ENCODE measurements at regions not wholly inside any gene's neighbourhood (a gene's known extent, or its start where the extent isn't known, plus 50 kb on each side); places are given as distances from the start of the nearest gene placed in this dataset.

DNA sequence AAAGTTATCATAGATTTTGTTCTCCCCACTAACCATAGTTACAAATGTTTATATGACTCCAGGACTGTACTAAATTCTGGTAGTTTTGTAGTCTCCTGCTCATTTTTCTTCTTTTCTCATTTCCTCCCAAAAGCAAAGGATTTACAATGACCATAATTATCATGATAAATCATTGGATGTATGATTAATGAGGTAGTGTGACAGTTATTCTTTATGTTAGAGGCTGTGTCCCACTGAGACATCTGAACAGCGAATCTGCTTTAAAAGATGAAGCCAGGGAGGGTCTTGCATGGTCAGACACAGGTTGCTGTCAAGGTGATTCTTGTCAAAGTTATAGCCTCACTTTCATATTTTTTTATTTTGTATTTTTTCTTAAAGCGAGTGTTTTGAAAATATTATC, 285.2 kb upstream of the STXBP5 start:
- no peaks in the 10 kb centered on the region for H3K4me1 Mint-ChIP-seq
- H3K27ac ChIP-seq (ENCODE audit: low read length in 2 of 2) = no peak overlapping the region
- H3K4me3 ChIP-seq (ENCODE audit: control extremely low read depth in 1 of 5, extremely low read depth in 1 of 5, insufficient read depth in 1 of 5, low read depth in 2 of 5, low read length in 4 of 5) = no peak overlapping the region
- intact Hi-C loops (cut with micrococcal nuclease) = no loop called here
- H3K27ac Mint-ChIP-seq = no peak overlapping the region
- no peak overlapping the region for H3K4me3 Mint-ChIP-seq
- TF ChIP-seq, protein P1, sequence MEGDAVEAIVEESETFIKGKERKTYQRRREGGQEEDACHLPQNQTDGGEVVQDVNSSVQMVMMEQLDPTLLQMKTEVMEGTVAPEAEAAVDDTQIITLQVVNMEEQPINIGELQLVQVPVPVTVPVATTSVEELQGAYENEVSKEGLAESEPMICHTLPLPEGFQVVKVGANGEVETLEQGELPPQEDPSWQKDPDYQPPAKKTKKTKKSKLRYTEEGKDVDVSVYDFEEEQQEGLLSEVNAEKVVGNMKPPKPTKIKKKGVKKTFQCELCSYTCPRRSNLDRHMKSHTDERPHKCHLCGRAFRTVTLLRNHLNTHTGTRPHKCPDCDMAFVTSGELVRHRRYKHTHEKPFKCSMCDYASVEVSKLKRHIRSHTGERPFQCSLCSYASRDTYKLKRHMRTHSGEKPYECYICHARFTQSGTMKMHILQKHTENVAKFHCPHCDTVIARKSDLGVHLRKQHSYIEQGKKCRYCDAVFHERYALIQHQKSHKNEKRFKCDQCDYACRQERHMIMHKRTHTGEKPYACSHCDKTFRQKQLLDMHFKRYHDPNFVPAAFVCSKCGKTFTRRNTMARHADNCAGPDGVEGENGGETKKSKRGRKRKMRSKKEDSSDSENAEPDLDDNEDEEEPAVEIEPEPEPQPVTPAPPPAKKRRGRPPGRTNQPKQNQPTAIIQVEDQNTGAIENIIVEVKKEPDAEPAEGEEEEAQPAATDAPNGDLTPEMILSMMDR (IDR thresholded peaks at IDR 0.05) = no peak
- TF ChIP-seq EZH2 (IDR thresholded peaks at IDR 0.05; ENCODE audit: borderline replicate concordance, insufficient read depth, low read depth, low read length, poor library complexity, severe bottlenecking) = no peak
- H3K4me2 ChIP-seq (replicated peaks; ENCODE audit: low read depth, low read length, poor library complexity, severe bottlenecking) = no peak overlapping the region
- CTCF ChIA-PET = no interaction called here
- H4K20me1 ChIP-seq (ENCODE audit: control insufficient read depth, insufficient read depth, low read length, poor library complexity, severe bottlenecking) = no peaks in the 10 kb centered on the region
- WGBS (ENCODE audit: insufficient coverage) = no CpG with 5 or more reads among the region's 2 CpGs
- no peak overlapping the region for H2AFZ ChIP-seq (ENCODE audit: insufficient read depth, low read depth, low read length, poor library complexity, severe bottlenecking)
- H3K9me3 Mint-ChIP-seq (ENCODE audit: insufficient read depth) = no peaks in the 10 kb centered on the region
- no peak overlapping the region for H3K9ac ChIP-seq (ENCODE audit: low read length)
- no peaks in the 10 kb centered on the region for H3K9me3 ChIP-seq (ENCODE audit: control extremely low read depth in 1 of 3, control insufficient read depth in 2 of 3, insufficient read depth in 1 of 3, low read length in 2 of 3)
- H3K4me1 ChIP-seq (ENCODE audit: control insufficient read depth in 2 of 2, insufficient read depth in 2 of 2, low read length in 2 of 2) = no peaks in the 10 kb centered on the region
- H3K36me3 ChIP-seq (replicated peaks in 1 of 2; ENCODE audit: control extremely low read depth in 1 of 2, control insufficient read depth in 1 of 2, extremely low read depth in 1 of 2, insufficient read depth in 2 of 2, low read length in 1 of 2) = no peaks in the 10 kb centered on the region
- H3K27me3 ChIP-seq (replicated peaks in 1 of 4; ENCODE audit: control extremely low read depth in 1 of 4, control insufficient read depth in 3 of 4, insufficient read depth in 4 of 4, low read length in 3 of 4) = no peaks in the 10 kb centered on the region
- no peak for DNase-seq
- peaks cover 5% of the 10 kb centered on the region for H3K27me3 Mint-ChIP-seq
- no peaks in the 10 kb centered on the region for H3K79me2 ChIP-seq (ENCODE audit: control insufficient read depth, insufficient read depth, low read length)
- no peak for ATAC-seq (ENCODE audit: low read depth)
- POLR2A ChIA-PET = no interaction called here

- Histone ChIP-seq H3K4me3 (ENCODE audit: control extremely low read depth in 1 of 5, extremely low read depth in 1 of 5, insufficient read depth in 1 of 5, low read depth in 2 of 5, low read length in 4 of 5) (no peak overlapping the region), H4K20me1 (ENCODE audit: control insufficient read depth, insufficient read depth, low read length, poor library complexity, severe bottlenecking) (no peaks in the 10 kb centered on the region), H3K36me3 (replicated peaks in 1 of 2; ENCODE audit: control extremely low read depth in 1 of 2, control insufficient read depth in 1 of 2, extremely low read depth in 1 of 2, insufficient read depth in 2 of 2, low read length in 1 of 2) (no peaks in the 10 kb centered on the region), H3K27ac (ENCODE audit: low read length in 2 of 2) (no peak overlapping the region), H3K4me2 (replicated peaks; ENCODE audit: low read depth, low read length, poor library complexity, severe bottlenecking) (no peak overlapping the region), H3K27me3 (replicated peaks in 1 of 4; ENCODE audit: control extremely low read depth in 1 of 4, control insufficient read depth in 3 of 4, insufficient read depth in 4 of 4, low read length in 3 of 4) (no peaks in the 10 kb centered on the region), H2AFZ (ENCODE audit: insufficient read depth, low read depth, low read length, poor library complexity, severe bottlenecking) (no peak overlapping the region), H3K4me1 (ENCODE audit: control insufficient read depth in 2 of 2, insufficient read depth in 2 of 2, low read length in 2 of 2) (no peaks in the 10 kb centered on the region), H3K9me3 (ENCODE audit: control extremely low read depth in 1 of 3, control insufficient read depth in 2 of 3, insufficient read depth in 1 of 3, low read length in 2 of 3) (no peaks in the 10 kb centered on the region), H3K9ac (ENCODE audit: low read length) (no peak overlapping the region), H3K79me2 (ENCODE audit: control insufficient read depth, insufficient read depth, low read length) (no peaks in the 10 kb centered on the region)
- no peak for DNase-seq
- ChIA-PET CTCF (no interaction called here), POLR2A (no interaction called here)
- 100% methylated on average over 1 of the region's 2 CpGs for WGBS (ENCODE audit: insufficient coverage)
- Mint-ChIP-seq H3K9me3 (ENCODE audit: insufficient read depth) (no peaks in the 10 kb centered on the region), H3K27me3 (peaks cover 4% of the 10 kb centered on the region), H3K27ac (no peak overlapping the region), H3K4me1 (no peaks in the 10 kb centered on the region), H3K4me3 (no peak overlapping the region)
- intact Hi-C loops (cut with micrococcal nuclease) = no loop called here
- no peak for ATAC-seq (ENCODE audit: low read depth)
- TF ChIP-seq, protein P1 (IDR thresholded peaks at IDR 0.05) = no peak
- no peak for TF ChIP-seq EZH2 (IDR thresholded peaks at IDR 0.05; ENCODE audit: borderline replicate concordance, insufficient read depth, low read depth, low read length, poor library complexity, severe bottlenecking)
These were observed 280.9 kb upstream of the STXBP5 start for GRCh38 chr6:146923205-146923833.

Data from B cell (primary cell).